HG03095 (cell line): ENCODE measurements at regions not wholly inside any gene's neighbourhood (a gene's known extent, or its start where the extent isn't known, plus 50 kb on each side); places are given as distances from the start of the nearest gene placed in this dataset.
"Not testable (repeated sequence)": the region's sequence is repeated elsewhere in the genome, so short reads cannot be mapped to it uniquely, and the experiment has no call there.

Experiments used
- ATAC-seq: cut with Tn5 transposase; IDR thresholded peaks from one replicate; pipeline ENCODE4 v1.9.1; 2021; ENCODE audit warnings: moderate library complexity; ENCODE audit not compliant: unreplicated experiment

- ATAC-seq = no peak
Observed at GRCh38 chr11:97729546-97730272, 1291.0 kb upstream of the CNTN5 start.

- ATAC-seq = no peak
Observed at GRCh38 chr11:97732011-97732632, 1288.6 kb upstream of the CNTN5 start.

GRCh38 chr11:97738751-97739150 is 1282.0 kb upstream of the CNTN5 start:
- ATAC-seq = no peak

- ATAC-seq = no peak
Observed at GRCh38 chr11:97739932-97740800, 1280.6 kb upstream of the CNTN5 start.

GRCh38 chr11:97740801-97741151 is 1280.0 kb upstream of the CNTN5 start:
- no peak for ATAC-seq

- no peak for ATAC-seq
Observed at GRCh38 chr11:97742717-97743116, 1278.0 kb upstream of the CNTN5 start.

- ATAC-seq = no peak
Observed at GRCh38 chr11:97743205-97743742, 1277.5 kb upstream of the CNTN5 start.

- ATAC-seq = no peak
Observed at GRCh38 chr11:97745515-97746050, 1275.2 kb upstream of the CNTN5 start.

GRCh38 chr11:97746818-97747217 is 1273.9 kb upstream of the CNTN5 start:
- no peak for ATAC-seq

GRCh38 chr11:97751405-97751804 is 1269.3 kb upstream of the CNTN5 start:
- ATAC-seq = no peak

- no peak for ATAC-seq
Observed at GRCh38 chr11:97751952-97752351, 1268.8 kb upstream of the CNTN5 start.

GRCh38 chr11:97754976-97755375 is 1265.8 kb upstream of the CNTN5 start:
- ATAC-seq = no peak

- ATAC-seq = no peak
Observed at GRCh38 chr11:97756571-97757335, 1264.0 kb upstream of the CNTN5 start.

- ATAC-seq = no peak
Observed at GRCh38 chr11:97761175-97761574, 1259.6 kb upstream of the CNTN5 start.

GRCh38 chr11:97764193-97764592 is 1256.6 kb upstream of the CNTN5 start:
- ATAC-seq = no peak

- no peak for ATAC-seq
Observed at GRCh38 chr11:97764605-97765004, 1256.1 kb upstream of the CNTN5 start.

- no peak for ATAC-seq
Observed at GRCh38 chr11:97770570-97770969, 1250.2 kb upstream of the CNTN5 start.

- ATAC-seq = no peak
Observed at GRCh38 chr11:97772705-97773104, 1248.0 kb upstream of the CNTN5 start.

- not testable (repeated sequence) for ATAC-seq
Observed at GRCh38 chr11:97784388-97784787, 1236.4 kb upstream of the CNTN5 start.

- ATAC-seq = no peak
Observed at GRCh38 chr11:97786961-97787360, 1233.8 kb upstream of the CNTN5 start.

- no peak for ATAC-seq
Observed at GRCh38 chr11:97794876-97795275, 1225.9 kb upstream of the CNTN5 start.
